SK-N-SH (cell line): ENCODE measurements at regions not wholly inside any gene's neighbourhood (a gene's known extent, or its start where the extent isn't known, plus 50 kb on each side); places are given as distances from the start of the nearest gene placed in this dataset.

Experiments used
- CTCF ChIA-PET: fragments of 300-600, 350-600 bp; formaldehyde crosslinking; extraction: SDS; loops from one replicate; lab custom pipeline; 2021; lab: Yijun Ruan, JAX
- POLR2A ChIA-PET: fragments of 350-600 bp; sonication (Branson Sonifier 250); formaldehyde crosslinking; extraction: SDS; loops from one replicate; lab custom pipeline; 2020; ENCODE audit warnings: antibody characterized with exemption, inconsistent platforms; lab: Yijun Ruan, JAX
- DNase-seq: peaks from one replicate; pipeline ENCODE4 v3.0.0; 2012
- H2AFZ ChIP-seq: fragments of 200-600 bp; sonication (generic); 2 replicates; pipeline ENCODE4 v1.8.1; 2016; ENCODE audit warnings: antibody characterized with exemption, mild to moderate bottlenecking, low read depth
- H3F3A ChIP-seq: fragments of 200-600 bp; sonication (generic); replicated peaks from 2 replicates; pipeline ENCODE3; 2016; ENCODE audit warnings: antibody characterized with exemption, mild to moderate bottlenecking; ENCODE audit not compliant: insufficient read depth
- H3K27ac ChIP-seq, 2 experiments: fragments of 200-500 bp in 1 of 2; fragments of 200-600 bp in 1 of 2; sonication (Bioruptor generic) in 1 of 2; sonication (generic), shearing (Covaris generic) in 1 of 2; 2 replicates each; pipeline versions ENCODE4 v1.5.1 to v1.6.1; 2014 to 2016; ENCODE audit warnings: low read depth in 2 of 2, inconsistent platforms in 1 of 2, low read length in 1 of 2, mild to moderate bottlenecking in 1 of 2, mixed read lengths in 1 of 2
- H3K27me3 ChIP-seq: fragments of 200-600 bp; sonication (generic), shearing (Covaris generic); 2 replicates; pipeline ENCODE4 v1.6.1; 2016; ENCODE audit warnings: mixed run types; ENCODE audit not compliant: insufficient read depth
- H3K36me3 ChIP-seq, 2 experiments: fragments of 200-500 bp in 1 of 2; fragments of 200-600 bp in 1 of 2; sonication (Bioruptor generic) in 1 of 2; sonication (generic) in 1 of 2; replicated peaks in 1 of 2; 2 replicates each; pipeline versions ENCODE3 to v1.5.1; 2014 to 2016; ENCODE audit warnings: low read length in 1 of 2, mild to moderate bottlenecking in 1 of 2; ENCODE audit not compliant: insufficient read depth in 2 of 2, control insufficient read depth in 1 of 2
- H3K4me1 ChIP-seq, 2 experiments: fragments of 200-500 bp in 1 of 2; fragments of 200-600 bp in 1 of 2; sonication (Bioruptor generic) in 1 of 2; sonication (generic), shearing (Covaris generic) in 1 of 2; 2 replicates each; pipeline versions ENCODE4 v1.5.1 to v1.6.1; 2014 to 2016; ENCODE audit warnings: low read depth in 1 of 2, low read length in 1 of 2, mixed run types in 1 of 2; ENCODE audit not compliant: insufficient read depth in 2 of 2, control insufficient read depth in 1 of 2
- H3K4me2 ChIP-seq: fragments of 200-600 bp; sonication (generic), shearing (Covaris generic); 2 replicates; pipeline ENCODE4 v1.6.1; 2017; ENCODE audit warnings: mixed run types
- H3K4me3 ChIP-seq, 2 experiments: fragments of 200-500 bp in 1 of 2; fragments of 200-600 bp in 1 of 2; sonication (Bioruptor generic) in 1 of 2; sonication (generic), shearing (Covaris generic) in 1 of 2; 2 replicates each; pipeline versions ENCODE4 v1.5.1 to v1.8.1; 2014 to 2016; ENCODE audit warnings: low read depth in 2 of 2, inconsistent platforms in 1 of 2, low read length in 1 of 2, mild to moderate bottlenecking in 1 of 2, mixed read lengths in 1 of 2, moderate library complexity in 1 of 2
- H3K79me2 ChIP-seq: fragments of 200-600 bp; sonication (generic); 2 replicates; pipeline ENCODE4 v1.8.1; 2017; ENCODE audit warnings: mild to moderate bottlenecking; ENCODE audit not compliant: insufficient read depth
- H3K9ac ChIP-seq: fragments of 200-600 bp; sonication (generic); 2 replicates; pipeline ENCODE4 v1.6.1; 2017; ENCODE audit warnings: mixed run types
- H3K9me2 ChIP-seq: fragments of 200-600 bp; sonication (generic); 2 replicates; pipeline ENCODE4 v1.6.1; 2017; ENCODE audit warnings: mixed run types
- H3K9me3 ChIP-seq: fragments of 200-600 bp; sonication (generic); 2 replicates; pipeline ENCODE4 v1.6.1; 2017; ENCODE audit warnings: mixed run types, mild to moderate bottlenecking, moderate library complexity
- H4K20me1 ChIP-seq: fragments of 200-600 bp; sonication (generic); 2 replicates; pipeline ENCODE4 v1.6.1; 2017; ENCODE audit warnings: mild to moderate bottlenecking, mixed run types; ENCODE audit not compliant: insufficient read depth
- CHD2 ChIP-seq: fragments of 150-350 bp; IDR thresholded peaks from 2 replicates; pipeline ENCODE4 v1.6.1; 2018; ENCODE audit warnings: low read length; ENCODE audit not compliant: partially characterized antibody
- EZH2phosphoT487 ChIP-seq: fragments of 200-600 bp; sonication (generic); IDR thresholded peaks from 2 replicates; pipeline ENCODE4 v1.6.1; 2017; ENCODE audit warnings: low read depth, mixed run types, mild to moderate bottlenecking, antibody characterized with exemption, moderate library complexity, borderline replicate concordance
- FOSL2 ChIP-seq: IDR thresholded peaks from 2 replicates; pipeline ENCODE4 v1.4.0; 2012; ENCODE audit warnings: low read depth, mild to moderate bottlenecking, moderate library complexity, borderline replicate concordance
- GABPA ChIP-seq: IDR thresholded peaks from 2 replicates; pipeline ENCODE4 v1.4.0; 2012; ENCODE audit warnings: low read depth, mild to moderate bottlenecking
- GATA2 ChIP-seq: sonication (generic); formaldehyde crosslinking; IDR thresholded peaks from 2 replicates; pipeline ENCODE4 v1.5.0; 2020; ENCODE audit warnings: mild to moderate bottlenecking, missing genetic modification reagents
- MEF2A ChIP-seq: IDR thresholded peaks from 2 replicates; pipeline ENCODE4 v1.4.0; 2012; ENCODE audit warnings: low read depth, borderline replicate concordance
- MXI1 ChIP-seq: IDR thresholded peaks from 2 replicates; pipeline ENCODE4 v1.6.1; 2012; ENCODE audit warnings: mild to moderate bottlenecking, low read depth, low read length, improper control_type of control experiment
- NFIC ChIP-seq: IDR thresholded peaks from 2 replicates; pipeline ENCODE4 v1.4.0; 2012; ENCODE audit warnings: borderline replicate concordance
- NRF1 ChIP-seq: IDR thresholded peaks from 2 replicates; pipeline ENCODE4 v1.6.1; 2012; ENCODE audit warnings: low read depth, mild to moderate bottlenecking, low read length
- POLR2AphosphoS5 ChIP-seq: IDR thresholded peaks from 2 replicates; pipeline ENCODE4 v1.6.1; 2012; ENCODE audit warnings: low read depth, low read length
- RAD21 ChIP-seq: IDR thresholded peaks from 2 replicates; pipeline ENCODE4 v1.6.1; 2012; ENCODE audit warnings: mild to moderate bottlenecking, low read length
- RCOR1 ChIP-seq: fragments of 150-350 bp; IDR thresholded peaks from 2 replicates; pipeline ENCODE4 v1.6.1; 2017; ENCODE audit warnings: antibody characterized with exemption, low read length
- REST ChIP-seq: IDR thresholded peaks from 2 replicates; pipeline ENCODE4 v1.6.1; 2012; ENCODE audit warnings: mild to moderate bottlenecking, low read depth, low read length, moderate library complexity
- RFX5 ChIP-seq: IDR thresholded peaks from 2 replicates; pipeline ENCODE4 v1.6.1; 2012; ENCODE audit warnings: mild to moderate bottlenecking, improper control_type of control experiment, low read length
- SIN3A ChIP-seq: IDR thresholded peaks from 2 replicates; pipeline ENCODE4 v1.6.1; 2012; ENCODE audit warnings: low read depth, mild to moderate bottlenecking, low read length, moderate library complexity, borderline replicate concordance
- SMC3 ChIP-seq: IDR thresholded peaks from 2 replicates; pipeline ENCODE4 v1.6.1; 2012; ENCODE audit warnings: low read depth, low read length, improper control_type of control experiment
- TAF1 ChIP-seq: IDR thresholded peaks from 2 replicates; pipeline ENCODE4 v1.6.1; 2012; ENCODE audit warnings: low read depth, mild to moderate bottlenecking, low read length, moderate library complexity, borderline replicate concordance
- TEAD4 ChIP-seq: IDR thresholded peaks from 2 replicates; pipeline ENCODE4 v1.4.0; 2012; ENCODE audit warnings: mild to moderate bottlenecking, borderline replicate concordance; ENCODE audit not compliant: insufficient read depth
- USF2 ChIP-seq: fragments of 150-350 bp; IDR thresholded peaks from 2 replicates; pipeline ENCODE4 v1.6.1; 2017; ENCODE audit warnings: antibody characterized with exemption, low read length, low read depth, borderline replicate concordance
- YY1 ChIP-seq: IDR thresholded peaks from 2 replicates; pipeline ENCODE4 v1.4.0; 2012; ENCODE audit warnings: low read depth, mild to moderate bottlenecking
- ZBTB33 ChIP-seq: IDR thresholded peaks from 2 replicates; pipeline ENCODE4 v1.4.0; 2012; ENCODE audit warnings: low read depth, borderline replicate concordance
- WGBS: methylation state at CpG from one replicate; pipeline ENCODE4 v1.1.6; 2017; ENCODE audit warnings: low lambda C conversion rate; 5-methylcytosine and 5-hydroxymethylcytosine counted together
- TF ChIP-seq, protein P1 (sequence below): IDR thresholded peaks from 2 replicates; pipeline ENCODE4 v1.4.0; 2012; ENCODE audit warnings: low read depth

DNA sequence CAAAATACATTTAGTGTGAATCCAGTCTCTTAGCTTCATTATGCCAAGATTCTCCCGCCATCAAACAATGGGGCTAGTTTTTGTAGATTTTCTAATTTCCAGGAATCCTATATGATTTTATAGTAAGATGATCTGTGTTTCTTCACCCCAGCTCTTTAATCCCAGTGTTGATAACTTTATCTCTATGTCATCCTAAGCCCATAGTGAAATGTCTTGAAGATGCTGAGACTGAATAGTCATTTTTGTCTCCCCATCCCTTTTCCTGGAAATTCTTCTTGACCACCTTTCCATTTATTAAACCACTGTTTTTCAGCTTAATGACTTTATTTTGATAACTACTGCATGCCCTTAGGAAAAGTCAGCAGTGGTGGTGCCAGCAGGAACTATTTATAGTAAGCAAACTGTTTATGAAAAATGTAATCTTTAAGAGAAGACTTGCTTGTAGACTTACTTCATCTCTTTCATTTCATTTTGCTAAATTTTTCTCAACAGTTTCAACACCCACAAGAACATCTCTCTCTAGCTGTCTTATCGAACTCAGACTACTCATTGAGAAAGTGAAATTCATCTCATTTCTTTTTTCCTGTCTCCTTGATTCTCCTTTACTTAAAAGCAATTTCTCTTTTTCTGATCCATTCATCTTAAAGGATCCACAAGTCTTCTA lies 116.6 kb downstream of the NTMT2 start (continued):
- no peak for TF ChIP-seq MXI1
- TF ChIP-seq GABPA = no peak
- TF ChIP-seq NFIC = no peak
- no peak for TF ChIP-seq YY1
- TF ChIP-seq MEF2A = no peak
- no peak for TF ChIP-seq TEAD4
- TF ChIP-seq RFX5 = no peak
- no peak for TF ChIP-seq REST
- no peak for TF ChIP-seq POLR2AphosphoS5

GRCh38 chr1:170265234-170265633 lies 119.5 kb downstream of the NTMT2 start:
- Histone ChIP-seq H3K9ac (no peak overlapping the region), H3K4me1 (no peaks in the 10 kb centered on the region; a peak in 1 of 4 replicates), H3K36me3 (no peaks in the 10 kb centered on the region), H3K27me3 (no peaks in the 10 kb centered on the region), H3K9me3 (no peaks in the 10 kb centered on the region), H3K27ac (no peak overlapping the region), H3K4me2 (no peak overlapping the region), H3K9me2 (no peaks in the 10 kb centered on the region), H3F3A (no peaks in the 10 kb centered on the region), H3K79me2 (no peaks in the 10 kb centered on the region), H2AFZ (no peak overlapping the region), H3K4me3 (no peak overlapping the region), H4K20me1 (no peaks in the 10 kb centered on the region)
- WGBS = 7% methylated on average over 1 of the region's 1 CpG
- TF ChIP-seq, protein P1, sequence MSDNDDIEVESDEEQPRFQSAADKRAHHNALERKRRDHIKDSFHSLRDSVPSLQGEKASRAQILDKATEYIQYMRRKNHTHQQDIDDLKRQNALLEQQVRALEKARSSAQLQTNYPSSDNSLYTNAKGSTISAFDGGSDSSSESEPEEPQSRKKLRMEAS = no peak
- TF ChIP-seq NRF1 = no peak
- TF ChIP-seq TAF1 = no peak
- no peak for TF ChIP-seq RAD21
- no peak for TF ChIP-seq MEF2A
- no peak for TF ChIP-seq YY1
- no peak for TF ChIP-seq GATA2
- no peak for TF ChIP-seq SIN3A
- TF ChIP-seq SMC3 = no peak
- TF ChIP-seq GABPA = no peak
- TF ChIP-seq USF2 = no peak
- no peak for TF ChIP-seq RFX5
- no peak for TF ChIP-seq ZBTB33
- no peak for TF ChIP-seq MXI1
- no peak for TF ChIP-seq EZH2phosphoT487
- TF ChIP-seq RCOR1 = no peak
- TF ChIP-seq CHD2 = no peak
- TF ChIP-seq FOSL2 = no peak
- no peak for DNase-seq
- POLR2A ChIA-PET = no interaction called here
- CTCF ChIA-PET = no interaction called here
